Cardiac muscle cell (in vitro differentiated cells and primary cell): ENCODE measurements at regions not wholly inside any gene's neighbourhood (a gene's known extent, or its start where the extent isn't known, plus 50 kb on each side); places are given as distances from the start of the nearest gene placed in this dataset.

Experiments
- DNase-seq, 2 donors: peaks; one replicate each; pipeline versions ENCODE4 v3.0.0 to v3.0.0-alpha.2; 2010 to 2017; ENCODE audit warnings: low read depth in 1 of 2, low spot score in 1 of 2
- H3K27ac ChIP-seq: fragments of 200-600 bp; sonication (generic); 2 replicates; pipeline ENCODE4 v1.5.1; 2016
- H3K27me3 ChIP-seq: fragments of 200-600 bp; sonication (generic); 2 replicates; pipeline ENCODE4 v1.6.0; 2016; ENCODE audit warnings: control low read depth
- H3K36me3 ChIP-seq: fragments of 200-600 bp; sonication (generic); 2 replicates; pipeline ENCODE4 v1.5.1; 2016; ENCODE audit warnings: control low read depth
- H3K4me1 ChIP-seq: fragments of 200-600 bp; sonication (generic); 2 replicates; pipeline ENCODE4 v1.8.1; 2017; ENCODE audit warnings: low read depth, mild to moderate bottlenecking, mixed run types
- H3K4me3 ChIP-seq: fragments of 200-600 bp; sonication (generic); 2 replicates; pipeline ENCODE4 v1.5.1; 2016; ENCODE audit warnings: mild to moderate bottlenecking
- H3K9me3 ChIP-seq: fragments of 200-600 bp; sonication (generic); 2 replicates; pipeline ENCODE4 v1.5.1; 2017; ENCODE audit warnings: low read depth, mild to moderate bottlenecking, control low read depth
- TF ChIP-seq, protein P1 (sequence below): IDR thresholded peaks from 2 replicates; pipeline ENCODE4 v1.5.1; 2012; ENCODE audit warnings: low read depth, mild to moderate bottlenecking, low read length

- Histone ChIP-seq H3K27ac (no peak overlapping the region), H3K27me3 (no peaks in the 10 kb centered on the region), H3K4me1 (peaks cover 6% of the 10 kb centered on the region), H3K9me3 (no peaks in the 10 kb centered on the region), H3K4me3 (no peak overlapping the region), H3K36me3 (no peaks in the 10 kb centered on the region)
- TF ChIP-seq, protein P1, sequence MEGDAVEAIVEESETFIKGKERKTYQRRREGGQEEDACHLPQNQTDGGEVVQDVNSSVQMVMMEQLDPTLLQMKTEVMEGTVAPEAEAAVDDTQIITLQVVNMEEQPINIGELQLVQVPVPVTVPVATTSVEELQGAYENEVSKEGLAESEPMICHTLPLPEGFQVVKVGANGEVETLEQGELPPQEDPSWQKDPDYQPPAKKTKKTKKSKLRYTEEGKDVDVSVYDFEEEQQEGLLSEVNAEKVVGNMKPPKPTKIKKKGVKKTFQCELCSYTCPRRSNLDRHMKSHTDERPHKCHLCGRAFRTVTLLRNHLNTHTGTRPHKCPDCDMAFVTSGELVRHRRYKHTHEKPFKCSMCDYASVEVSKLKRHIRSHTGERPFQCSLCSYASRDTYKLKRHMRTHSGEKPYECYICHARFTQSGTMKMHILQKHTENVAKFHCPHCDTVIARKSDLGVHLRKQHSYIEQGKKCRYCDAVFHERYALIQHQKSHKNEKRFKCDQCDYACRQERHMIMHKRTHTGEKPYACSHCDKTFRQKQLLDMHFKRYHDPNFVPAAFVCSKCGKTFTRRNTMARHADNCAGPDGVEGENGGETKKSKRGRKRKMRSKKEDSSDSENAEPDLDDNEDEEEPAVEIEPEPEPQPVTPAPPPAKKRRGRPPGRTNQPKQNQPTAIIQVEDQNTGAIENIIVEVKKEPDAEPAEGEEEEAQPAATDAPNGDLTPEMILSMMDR = no peak
- no peak for DNase-seq
These were observed 50.5 kb upstream of the NRP1 start for GRCh38 chr10:33385015-33385414.
